WERI-Rb-1 (cell line): ENCODE measurements at regions not wholly inside any gene's neighbourhood (a gene's known extent, or its start where the extent isn't known, plus 50 kb on each side); places are given as distances from the start of the nearest gene placed in this dataset.

Source experiments
- DNase-seq: peaks from one replicate; pipeline ENCODE4 v3.0.0-alpha.2; 2020
- H3K27ac ChIP-seq: fragments of 250-450 bp; sonication (Bioruptor Pico); 2 replicates; pipeline ENCODE4 v1.5.1; 2020; ENCODE audit warnings: mild to moderate bottlenecking, moderate library complexity
- H3K27me3 ChIP-seq: fragments of 250-450 bp; sonication (Bioruptor Pico); 2 replicates; pipeline ENCODE4 v1.5.1; 2021; ENCODE audit warnings: mild to moderate bottlenecking, low read depth, moderate library complexity; ENCODE audit not compliant: insufficient read depth, severe bottlenecking
- H3K36me3 ChIP-seq: fragments of 250-450 bp; sonication (Bioruptor Pico); 2 replicates; pipeline ENCODE4 v1.5.1; 2020; ENCODE audit warnings: mild to moderate bottlenecking, moderate library complexity
- H3K4me3 ChIP-seq: 2 replicates; pipeline ENCODE4 v1.5.1; 2011; ENCODE audit warnings: low read depth, mild to moderate bottlenecking, control low read depth, low read length
- H3K9me3 ChIP-seq: fragments of 250-450 bp; sonication (Bioruptor Pico); 2 replicates; pipeline ENCODE4 v1.5.1; 2021; ENCODE audit warnings: mild to moderate bottlenecking, moderate library complexity; ENCODE audit not compliant: severe bottlenecking
- TF ChIP-seq, protein P1 (sequence below): IDR thresholded peaks from 2 replicates; pipeline ENCODE4 v1.5.1; 2011; ENCODE audit warnings: low read depth, mild to moderate bottlenecking, control low read depth, inconsistent platforms, low read length

DNA sequence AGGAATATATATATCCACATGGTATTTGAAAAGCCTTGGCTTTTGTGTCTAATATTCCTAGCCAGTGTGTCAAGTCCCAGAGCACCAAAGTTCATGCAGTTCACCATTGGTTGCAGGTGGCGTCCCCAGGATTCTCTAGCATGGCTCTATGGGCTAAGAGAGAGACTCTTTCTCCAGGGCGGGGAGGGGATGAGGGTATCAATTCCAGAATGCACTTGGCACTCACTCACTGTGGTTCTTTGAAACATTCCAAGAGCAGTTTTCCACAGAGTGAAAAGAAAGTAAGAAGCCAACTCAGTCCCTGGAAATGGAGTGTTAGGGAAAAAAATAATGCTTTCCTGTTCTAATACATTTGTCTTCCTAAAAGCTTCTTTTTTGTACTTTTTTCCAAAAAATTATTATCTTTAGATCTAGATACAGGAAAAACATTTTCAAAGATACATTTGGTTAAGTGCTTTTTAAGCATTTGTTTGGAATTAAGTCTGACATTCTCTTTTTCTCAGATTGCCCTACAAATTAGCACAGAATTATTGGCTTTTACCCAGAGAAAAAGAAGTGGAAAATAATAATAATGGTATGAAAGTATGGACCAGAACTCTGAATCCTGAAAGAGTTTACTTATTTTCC is 239.9 kb downstream of the PAX3 start:
- Histone ChIP-seq H3K36me3 (no peaks in the 10 kb centered on the region), H3K9me3 (no peaks in the 10 kb centered on the region), H3K4me3 (no peak overlapping the region), H3K27ac (no peak overlapping the region), H3K27me3 (peaks cover 2% of the 10 kb centered on the region)
- no peak for DNase-seq
- TF ChIP-seq, protein P1, sequence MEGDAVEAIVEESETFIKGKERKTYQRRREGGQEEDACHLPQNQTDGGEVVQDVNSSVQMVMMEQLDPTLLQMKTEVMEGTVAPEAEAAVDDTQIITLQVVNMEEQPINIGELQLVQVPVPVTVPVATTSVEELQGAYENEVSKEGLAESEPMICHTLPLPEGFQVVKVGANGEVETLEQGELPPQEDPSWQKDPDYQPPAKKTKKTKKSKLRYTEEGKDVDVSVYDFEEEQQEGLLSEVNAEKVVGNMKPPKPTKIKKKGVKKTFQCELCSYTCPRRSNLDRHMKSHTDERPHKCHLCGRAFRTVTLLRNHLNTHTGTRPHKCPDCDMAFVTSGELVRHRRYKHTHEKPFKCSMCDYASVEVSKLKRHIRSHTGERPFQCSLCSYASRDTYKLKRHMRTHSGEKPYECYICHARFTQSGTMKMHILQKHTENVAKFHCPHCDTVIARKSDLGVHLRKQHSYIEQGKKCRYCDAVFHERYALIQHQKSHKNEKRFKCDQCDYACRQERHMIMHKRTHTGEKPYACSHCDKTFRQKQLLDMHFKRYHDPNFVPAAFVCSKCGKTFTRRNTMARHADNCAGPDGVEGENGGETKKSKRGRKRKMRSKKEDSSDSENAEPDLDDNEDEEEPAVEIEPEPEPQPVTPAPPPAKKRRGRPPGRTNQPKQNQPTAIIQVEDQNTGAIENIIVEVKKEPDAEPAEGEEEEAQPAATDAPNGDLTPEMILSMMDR = no peak

DNA sequence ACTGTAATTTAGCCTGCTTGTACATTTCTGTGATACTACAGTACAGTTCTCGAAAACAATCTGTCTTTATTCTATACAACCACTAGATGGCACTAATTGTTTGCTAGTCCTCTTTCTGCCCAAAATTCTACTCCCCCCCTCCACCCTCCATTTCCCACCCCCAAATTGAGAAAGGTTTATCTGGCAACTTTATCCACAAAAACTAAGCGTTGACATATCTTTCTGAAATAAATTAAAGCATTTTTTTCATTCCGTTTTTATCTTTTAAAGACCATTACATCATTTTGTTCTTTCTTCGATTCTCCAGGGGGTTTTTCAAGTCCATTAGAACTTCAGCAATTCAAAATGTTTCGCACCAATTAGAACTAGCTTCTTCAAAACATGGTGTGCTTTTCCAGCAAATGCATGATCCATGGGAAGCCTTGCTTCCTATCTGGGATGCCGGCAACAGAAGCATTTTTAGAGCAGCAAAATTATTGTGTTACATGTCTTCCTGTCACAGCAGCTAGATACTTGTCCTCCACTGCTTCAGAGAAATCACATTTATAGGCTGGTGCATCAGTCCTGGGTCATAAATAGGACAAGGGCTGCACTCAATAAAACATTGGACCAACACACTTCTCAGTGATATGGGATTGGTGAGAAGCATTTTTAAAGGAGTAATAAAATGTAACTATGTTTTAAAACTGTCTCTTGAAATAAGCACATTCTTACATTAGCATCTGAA is 241.3 kb downstream of the PAX3 start:
- no peak for DNase-seq
- TF ChIP-seq, protein P1 = peak; percentile 36; the same call in 1 of the 2 replicates
- H3K4me3 ChIP-seq = no peak overlapping the region
- H3K36me3 ChIP-seq = no peaks in the 10 kb centered on the region
- H3K27me3 ChIP-seq = peaks cover 2% of the 10 kb centered on the region
- H3K27ac ChIP-seq = no peak overlapping the region
- no peaks in the 10 kb centered on the region for H3K9me3 ChIP-seq

DNA sequence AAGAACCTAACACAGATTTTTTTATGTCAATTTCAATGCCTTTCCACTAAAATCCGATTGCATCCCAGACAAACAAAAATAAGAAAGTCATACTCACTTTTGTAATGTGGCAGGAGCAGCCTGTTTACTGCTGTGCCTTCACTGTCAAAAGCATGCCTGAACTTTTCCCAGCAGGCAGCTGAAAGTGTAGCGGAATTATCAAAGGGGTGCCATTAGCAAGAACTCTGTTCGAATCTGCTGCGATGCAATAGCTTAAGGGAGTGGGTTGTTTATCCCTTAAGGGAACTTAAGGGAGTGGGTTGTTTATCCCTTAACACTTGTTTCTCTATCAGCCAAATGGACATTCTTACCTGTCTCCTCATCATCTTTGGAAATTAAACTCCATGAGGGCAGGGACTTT is 243.5 kb downstream of the PAX3 start:
- DNase-seq = no peak
- no peaks in the 10 kb centered on the region for H3K9me3 ChIP-seq
- H3K36me3 ChIP-seq = no peaks in the 10 kb centered on the region
- H3K27me3 ChIP-seq = peaks cover 2% of the 10 kb centered on the region
- no peak overlapping the region for H3K27ac ChIP-seq
- TF ChIP-seq, protein P1 = no peak
- no peak overlapping the region for H3K4me3 ChIP-seq

DNA sequence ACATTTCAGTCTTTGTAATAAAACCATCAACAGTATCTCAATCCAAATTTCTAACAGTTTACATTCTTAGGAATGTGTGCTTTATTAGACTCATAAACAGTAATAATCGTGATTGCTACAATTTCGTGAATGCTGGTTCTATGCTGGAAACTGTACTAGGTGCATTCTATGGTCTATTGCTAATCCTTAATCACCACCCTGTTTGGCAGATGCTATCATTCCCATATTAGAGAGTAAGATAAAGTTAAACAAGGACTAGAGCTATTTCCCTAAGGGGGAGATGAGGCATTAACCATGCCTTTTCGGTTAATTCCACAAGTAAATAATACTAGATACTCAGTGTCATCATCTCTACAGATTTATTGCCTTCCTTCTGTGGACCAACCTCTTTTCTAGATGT is 244.0 kb downstream of the PAX3 start:
- Histone ChIP-seq H3K36me3 (no peaks in the 10 kb centered on the region), H3K27me3 (peaks cover 2% of the 10 kb centered on the region), H3K27ac (no peak overlapping the region), H3K9me3 (no peaks in the 10 kb centered on the region), H3K4me3 (no peak overlapping the region)
- TF ChIP-seq, protein P1 = no peak
- no peak for DNase-seq

DNA sequence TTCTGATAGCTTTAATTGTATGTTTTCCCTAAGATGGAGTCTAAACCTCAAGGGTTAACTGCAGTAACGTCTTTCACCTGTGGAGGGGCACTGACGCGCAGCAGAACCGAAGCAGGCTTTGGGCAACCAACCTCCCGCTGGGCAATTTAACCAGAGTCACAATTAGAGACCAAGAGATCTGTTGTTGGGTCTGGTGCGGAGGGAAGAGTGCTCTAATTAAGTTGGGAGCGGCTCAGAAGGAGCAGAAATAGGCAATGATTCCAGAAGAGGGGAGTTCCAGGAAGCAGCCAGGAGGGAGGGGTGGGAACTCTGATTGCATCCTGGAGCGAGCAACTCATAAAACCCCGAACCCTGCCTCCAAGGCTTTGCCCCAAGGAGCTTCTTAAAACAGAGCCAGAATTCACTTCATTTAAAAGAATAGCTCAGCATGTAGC is 245.8 kb downstream of the PAX3 start:
- Histone ChIP-seq H3K27ac (no peak overlapping the region), H3K4me3 (no peak overlapping the region), H3K27me3 (peaks cover 2% of the 10 kb centered on the region), H3K9me3 (no peaks in the 10 kb centered on the region), H3K36me3 (no peaks in the 10 kb centered on the region)
- DNase-seq = peak; percentile 20
- TF ChIP-seq, protein P1 = peak; percentile 49

DNA sequence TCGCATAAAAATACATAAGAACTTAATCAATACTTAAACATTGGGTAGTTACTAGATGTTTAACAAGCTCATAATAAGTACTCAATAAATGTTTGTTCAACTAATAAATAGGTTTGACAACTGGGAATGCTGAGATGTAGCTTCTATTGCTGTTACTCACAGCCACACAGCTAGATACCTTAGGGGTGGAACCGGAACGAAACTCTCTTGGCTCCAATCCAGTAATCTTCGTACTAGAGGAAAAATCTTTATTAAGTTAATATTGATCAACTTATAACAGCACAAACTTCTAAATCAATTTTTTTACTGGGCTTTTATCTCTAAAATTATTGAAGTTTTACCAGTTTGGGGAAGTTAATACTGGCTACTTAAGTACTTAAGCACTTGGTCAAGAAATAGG is 247.8 kb downstream of the PAX3 start:
- Histone ChIP-seq H3K4me3 (no peak overlapping the region), H3K36me3 (no peaks in the 10 kb centered on the region), H3K27me3 (peaks cover 2% of the 10 kb centered on the region), H3K9me3 (no peaks in the 10 kb centered on the region), H3K27ac (no peak overlapping the region)
- DNase-seq = no peak
- TF ChIP-seq, protein P1 = no peak
